ENCODE measurements at regions not wholly inside any gene's neighbourhood (a gene's known extent, or its start where the extent isn't known, plus 50 kb on each side); places are given as distances from the start of the nearest gene placed in this dataset.
"Not testable (repeated sequence)": the region's sequence is repeated elsewhere in the genome, so short reads cannot be mapped to it uniquely, and the experiment has no call there.

GRCh38 chr9:42239445-42240260, 56.2 kb downstream of the SPATA31A6 start:
- not testable (repeated sequence) for DNase-seq (ENCODE audit: low read depth)

GRCh38 chr9:42240261-42240579, 56.8 kb downstream of the SPATA31A6 start:
- not testable (repeated sequence) for DNase-seq (ENCODE audit: low read depth); H3K4me3 ChIP-seq (ENCODE audit: low read length)

More at GRCh38 chr9:42239445-42240260, 56.2 kb downstream of the SPATA31A6 start:
- H3K4me3 ChIP-seq (ENCODE audit: low read length), result not testable (repeated sequence)

DNA sequence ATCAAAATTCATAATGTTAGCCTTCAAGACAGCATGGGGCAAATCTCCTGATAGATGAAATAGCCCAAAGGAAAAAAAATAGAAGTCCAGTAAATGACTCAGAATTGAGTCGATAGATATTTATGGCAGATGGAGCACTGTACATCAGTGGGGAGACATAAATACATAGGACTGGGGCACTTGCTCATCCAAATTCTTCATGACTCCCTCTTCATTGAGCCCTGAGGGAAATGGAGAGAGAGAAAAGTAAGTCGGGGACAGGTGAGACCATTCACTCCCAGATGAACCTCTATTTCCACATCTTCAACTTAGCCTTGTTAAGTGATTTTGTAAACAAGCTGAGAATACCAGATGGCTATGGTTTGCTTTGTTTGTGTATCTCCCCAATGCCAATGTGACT, 59.8 kb downstream of the SPATA31A6 start:
- H3K4me3 ChIP-seq (ENCODE audit: low read length); DNase-seq (ENCODE audit: low read depth): not testable (repeated sequence)

DNA sequence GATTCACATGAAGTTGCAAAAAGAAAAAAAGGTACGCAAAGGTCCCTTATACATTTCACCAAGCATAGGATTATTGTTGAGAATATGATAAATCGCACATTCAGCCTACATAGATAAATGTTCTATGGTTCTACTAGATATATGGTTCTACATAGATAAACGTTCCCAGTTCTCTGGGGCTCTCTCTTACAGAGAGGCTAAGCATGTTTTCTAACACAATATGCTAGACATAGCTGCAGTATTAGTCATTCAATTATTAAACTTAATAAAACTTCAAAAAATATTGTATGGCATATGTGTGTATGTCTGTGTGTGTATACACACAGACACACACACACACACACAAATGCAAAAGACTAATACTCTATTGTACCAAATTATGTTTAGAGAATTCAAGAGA, 60.4 kb downstream of the SPATA31A6 start:
- H3K4me3 ChIP-seq (ENCODE audit: low read length); DNase-seq (ENCODE audit: low read depth): not testable (repeated sequence)

GRCh38 chr9:42268729-42269128, 85.3 kb downstream of the SPATA31A6 start:
- not testable (repeated sequence) for H3K4me3 ChIP-seq (ENCODE audit: low read length)

GRCh38 chr9:42269171-42269570, 85.7 kb downstream of the SPATA31A6 start:
- DNase-seq (ENCODE audit: low read depth); H3K4me3 ChIP-seq (ENCODE audit: low read length): not testable (repeated sequence)

More at GRCh38 chr9:42268729-42269128, 85.3 kb downstream of the SPATA31A6 start:
- not testable (repeated sequence) for DNase-seq (ENCODE audit: low read depth)

DNA sequence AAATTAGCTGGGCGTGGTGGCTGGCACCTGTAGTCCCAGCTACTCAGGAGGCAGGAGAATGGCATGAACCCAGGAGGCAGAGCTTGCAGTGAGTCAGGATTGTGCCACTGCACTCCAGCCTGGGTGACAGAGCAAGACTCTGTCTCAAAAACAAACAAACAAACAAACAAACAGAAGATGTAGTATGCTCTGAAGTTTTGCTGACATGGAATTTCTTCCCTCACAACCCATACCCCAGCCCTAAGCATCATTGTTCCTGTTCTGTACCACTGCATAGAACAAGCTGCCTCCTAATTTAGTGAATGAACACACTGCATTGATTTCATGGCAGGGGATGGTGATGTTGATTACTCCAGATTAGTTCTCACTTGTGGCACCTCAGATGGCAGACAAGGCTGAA, 89.7 kb downstream of the SPATA31A6 start:
- H3K4me3 ChIP-seq (ENCODE audit: low read length); DNase-seq (ENCODE audit: low read depth): not testable (repeated sequence)

DNA sequence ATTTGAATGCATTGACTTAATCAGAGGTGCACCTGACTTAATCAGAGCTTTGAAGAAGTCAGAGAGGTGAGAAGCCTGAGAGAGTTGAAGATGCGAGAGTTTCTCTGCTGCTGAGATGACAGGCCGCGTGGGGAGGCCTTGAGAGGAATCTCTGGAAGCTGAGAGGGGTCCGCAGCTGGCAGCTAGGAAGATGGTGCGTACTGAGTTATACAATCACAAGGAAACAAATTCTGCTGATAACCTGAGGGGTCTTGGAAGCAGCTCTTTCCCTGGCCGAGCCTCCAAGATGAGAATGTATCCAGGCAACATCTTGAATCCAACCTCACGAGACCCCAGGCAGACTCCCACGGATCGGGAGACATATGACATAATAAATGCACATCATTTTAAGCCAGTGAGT, 91.7 kb downstream of the SPATA31A6 start:
- no peak for DNase-seq (ENCODE audit: low read depth)
- no peak overlapping the region for H3K4me3 ChIP-seq (ENCODE audit: low read length)
- no peak for TF ChIP-seq CTCF (conservative IDR thresholded peaks at IDR 0.05; ENCODE audit: low read length)

DNA sequence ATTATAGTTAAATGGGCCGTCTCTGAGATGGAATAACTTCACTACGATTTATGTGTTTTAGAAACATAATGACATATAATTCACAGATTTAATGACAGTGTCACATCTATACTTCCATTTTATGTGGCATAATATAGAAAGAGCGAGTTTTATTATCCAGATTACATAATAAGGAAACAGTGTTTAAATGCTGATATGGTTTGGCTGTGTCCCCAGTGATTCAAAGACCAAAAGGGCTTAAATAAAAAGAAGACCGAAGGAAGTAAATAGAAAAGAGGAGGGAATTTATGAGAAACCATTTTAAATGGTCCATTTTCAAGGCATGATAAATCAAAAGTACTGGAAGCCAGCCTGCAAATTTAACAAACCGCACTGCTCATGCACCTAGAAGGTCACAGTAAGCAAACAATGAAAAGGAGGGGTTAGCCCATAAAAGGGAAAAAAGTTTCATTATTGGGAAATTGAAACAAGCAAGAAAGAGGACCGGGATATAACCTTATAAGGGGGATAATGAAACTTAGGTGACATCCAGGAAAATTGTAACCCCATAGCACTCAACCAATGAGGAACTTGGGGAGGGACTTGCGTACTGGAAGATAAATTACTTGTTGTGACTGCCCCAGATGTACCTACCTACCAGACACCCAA, 99.2 kb downstream of the SPATA31A6 start:
- DNase-seq (ENCODE audit: low read depth); H3K4me3 ChIP-seq (ENCODE audit: low read length): not testable (repeated sequence)

GRCh38 chr9:42283179-42283543, 99.7 kb downstream of the SPATA31A6 start:
- not testable (repeated sequence) for DNase-seq (ENCODE audit: low read depth); H3K4me3 ChIP-seq (ENCODE audit: low read length)

DNA sequence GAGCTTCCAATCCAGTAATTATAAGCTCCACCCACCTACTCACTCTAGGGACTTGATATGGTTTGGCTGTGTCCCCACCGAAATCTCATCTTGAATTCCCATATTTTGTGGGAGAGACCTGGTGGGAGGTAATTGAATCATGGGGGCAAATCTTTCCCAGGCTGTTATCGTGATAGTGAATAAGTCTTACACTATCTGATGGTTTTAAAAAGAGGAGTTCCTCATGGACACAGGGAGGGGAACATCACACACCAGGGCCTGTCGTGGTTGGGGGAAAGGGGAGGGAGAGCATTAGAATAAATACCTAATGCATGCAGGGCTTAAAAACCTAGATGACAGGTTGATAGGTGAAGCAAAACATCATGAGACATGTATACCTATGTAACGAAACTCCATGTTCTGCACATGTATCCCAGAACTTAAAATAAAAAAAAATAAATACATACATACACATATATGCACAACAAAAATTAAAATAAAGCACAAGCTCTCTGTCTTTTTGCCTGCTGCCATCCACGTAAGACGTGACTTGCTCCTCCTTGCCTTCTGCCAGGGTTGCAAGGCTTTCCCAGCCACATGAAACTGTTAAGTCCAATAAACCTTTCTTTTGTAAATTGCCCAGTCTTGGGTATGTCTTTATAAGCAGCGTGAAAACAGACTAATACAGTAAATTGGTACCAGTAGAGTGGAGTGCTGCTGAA, 102.8 kb downstream of the SPATA31A6 start:
- not testable (repeated sequence) for DNase-seq (ENCODE audit: low read depth); H3K4me3 ChIP-seq (ENCODE audit: low read length)

- not testable (repeated sequence) for DNase-seq (ENCODE audit: low read depth); H3K4me3 ChIP-seq (ENCODE audit: low read length)
Observed at GRCh38 chr9:42288002-42288864, 104.8 kb downstream of the SPATA31A6 start.

DNA sequence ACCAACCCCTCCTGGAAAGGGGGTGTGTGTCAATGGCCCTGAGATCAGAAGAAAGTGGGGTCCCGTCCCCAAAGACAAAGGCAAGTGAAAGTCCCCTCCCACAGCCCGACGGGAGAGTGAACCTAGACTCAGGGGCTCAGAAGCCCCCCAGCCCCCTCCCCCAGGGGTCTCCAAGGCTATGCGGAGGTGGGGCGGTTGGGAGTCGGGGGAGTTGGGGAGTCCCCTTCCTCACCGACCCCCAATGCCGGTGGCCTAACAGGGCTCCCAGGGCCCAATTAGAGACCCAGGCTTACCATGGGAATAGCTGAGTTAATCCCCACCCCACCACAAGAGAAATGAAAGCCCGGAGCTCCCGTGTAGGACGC, 105.4 kb downstream of the SPATA31A6 start:
- not testable (repeated sequence) for H3K4me3 ChIP-seq (ENCODE audit: low read length); DNase-seq (ENCODE audit: low read depth)

- not testable (repeated sequence) for H3K4me3 ChIP-seq (ENCODE audit: low read length); DNase-seq (ENCODE audit: low read depth)
Observed at GRCh38 chr9:42300124-42300523, 116.7 kb downstream of the SPATA31A6 start.

DNA sequence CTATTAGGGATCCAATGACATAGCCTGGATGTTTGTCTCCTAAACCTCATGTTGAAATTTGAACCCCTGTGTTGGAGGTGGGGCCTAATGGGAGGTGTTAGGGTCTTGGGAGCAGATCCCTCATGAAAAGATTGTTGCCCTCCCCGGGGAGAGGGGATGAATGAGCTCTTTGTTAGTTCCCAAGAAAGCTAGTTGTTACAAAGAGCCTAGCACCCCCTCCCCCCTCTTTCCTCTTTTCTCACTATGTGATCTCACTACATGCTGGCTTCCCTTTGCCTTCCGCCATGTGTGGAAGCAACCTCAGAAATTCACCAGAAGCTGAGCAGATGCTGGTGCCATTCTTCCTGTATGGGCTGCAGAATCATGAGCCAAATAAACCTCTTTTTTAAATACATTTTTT, 123.2 kb downstream of the SPATA31A6 start:
- DNase-seq (ENCODE audit: low read depth); H3K4me3 ChIP-seq (ENCODE audit: low read length): not testable (repeated sequence)

GRCh38 chr9:42307449-42307848, 124.0 kb downstream of the SPATA31A6 start:
- not testable (repeated sequence) for DNase-seq (ENCODE audit: low read depth)

DNA sequence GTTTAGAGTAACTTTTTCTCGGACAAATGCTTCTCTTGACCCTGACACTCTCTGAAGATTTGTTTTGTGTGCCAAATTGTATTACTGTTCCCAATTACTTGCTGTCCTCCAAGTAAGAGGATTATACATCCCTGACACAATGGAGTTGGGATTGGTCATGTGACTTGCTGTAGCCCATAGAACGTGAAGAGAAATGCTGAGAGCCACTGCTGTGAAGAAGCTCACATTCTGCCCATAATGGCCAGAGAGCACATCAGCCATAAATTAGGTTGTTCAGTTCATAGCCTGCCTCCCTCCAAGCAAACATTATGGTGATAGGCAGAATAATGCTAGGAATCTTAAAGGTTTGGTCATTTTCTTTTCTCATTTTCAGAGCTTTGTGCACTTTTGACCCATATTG, 127.5 kb downstream of the SPATA31A6 start:
- not testable (repeated sequence) for H3K4me3 ChIP-seq (ENCODE audit: low read length); DNase-seq (ENCODE audit: low read depth)

More at GRCh38 chr9:42307449-42307848, 124.0 kb downstream of the SPATA31A6 start:
- not testable (repeated sequence) for H3K4me3 ChIP-seq (ENCODE audit: low read length)

DNA sequence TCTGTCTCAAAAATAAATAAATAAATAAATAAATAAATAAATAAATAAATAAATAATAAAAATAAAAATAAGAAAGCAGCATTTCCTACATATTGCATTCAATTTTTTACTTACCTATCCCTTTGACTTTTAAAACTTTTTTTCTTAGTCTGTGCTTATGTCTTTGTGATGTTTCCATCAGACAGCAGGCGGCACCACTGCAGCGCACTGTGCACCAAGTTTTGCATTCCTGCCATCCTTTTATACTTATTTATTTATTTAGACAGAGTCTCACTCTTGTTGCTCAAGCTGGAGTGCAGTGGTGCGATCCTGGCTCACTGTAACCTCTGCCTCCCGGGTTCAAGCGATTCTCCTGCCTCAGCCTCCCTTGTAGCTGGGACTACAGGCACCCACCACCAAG, 132.6 kb downstream of the SPATA31A6 start:
- DNase-seq (ENCODE audit: low read depth), result not testable (repeated sequence)

More for the DNA sequence above, 132.6 kb downstream of the SPATA31A6 start:
- H3K4me3 ChIP-seq (ENCODE audit: low read length), result not testable (repeated sequence)

All from AG10803 (cell line).